ENCODE measurements at regions not wholly inside any gene's neighbourhood (a gene's known extent, or its start where the extent isn't known, plus 50 kb on each side); places are given as distances from the start of the nearest gene placed in this dataset.

GRCh38 chr10:44857363-44858016, 53.6 kb upstream of the TMEM72 start:
- DNase-seq: peak; percentile 60

DNA sequence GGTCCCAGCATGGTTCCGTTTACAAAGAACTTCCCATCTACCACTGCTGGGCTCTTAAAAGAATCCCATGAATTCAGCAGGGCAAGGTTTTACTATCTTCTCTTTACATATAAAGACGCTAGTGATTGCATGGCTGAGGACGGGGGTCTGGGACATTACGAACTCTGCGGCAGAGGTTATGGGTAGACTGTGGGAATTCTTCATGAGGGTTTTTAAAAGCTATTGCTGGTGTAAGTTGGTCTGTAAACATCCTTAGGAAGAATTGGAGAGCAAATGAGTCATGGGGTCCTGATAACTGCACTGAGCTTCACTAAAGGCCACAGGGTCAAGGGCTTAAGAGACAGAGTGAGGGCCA, 53.1 kb upstream of the TMEM72 start:
- DNase-seq: no peak

DNA sequence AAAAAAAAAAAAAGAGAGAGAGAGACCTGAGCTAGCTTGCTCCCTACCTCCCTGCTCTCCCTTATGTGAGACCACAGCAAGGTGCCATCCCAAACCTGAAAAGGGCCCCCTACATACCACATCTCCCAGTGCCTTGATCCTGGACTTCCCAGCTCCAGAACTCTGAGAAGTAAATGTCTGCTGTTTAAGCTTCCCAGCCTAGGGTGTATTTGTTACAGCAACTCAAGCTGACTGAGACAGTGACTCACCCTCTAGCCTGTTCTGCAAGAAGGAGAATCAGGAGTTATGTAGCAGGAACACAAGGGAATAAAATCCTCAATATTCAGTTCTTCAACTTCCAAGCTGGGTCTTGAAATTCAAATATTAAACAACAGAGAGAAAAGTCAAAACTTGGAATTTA, 52.1 kb upstream of the TMEM72 start:
- no peak for DNase-seq

DNA sequence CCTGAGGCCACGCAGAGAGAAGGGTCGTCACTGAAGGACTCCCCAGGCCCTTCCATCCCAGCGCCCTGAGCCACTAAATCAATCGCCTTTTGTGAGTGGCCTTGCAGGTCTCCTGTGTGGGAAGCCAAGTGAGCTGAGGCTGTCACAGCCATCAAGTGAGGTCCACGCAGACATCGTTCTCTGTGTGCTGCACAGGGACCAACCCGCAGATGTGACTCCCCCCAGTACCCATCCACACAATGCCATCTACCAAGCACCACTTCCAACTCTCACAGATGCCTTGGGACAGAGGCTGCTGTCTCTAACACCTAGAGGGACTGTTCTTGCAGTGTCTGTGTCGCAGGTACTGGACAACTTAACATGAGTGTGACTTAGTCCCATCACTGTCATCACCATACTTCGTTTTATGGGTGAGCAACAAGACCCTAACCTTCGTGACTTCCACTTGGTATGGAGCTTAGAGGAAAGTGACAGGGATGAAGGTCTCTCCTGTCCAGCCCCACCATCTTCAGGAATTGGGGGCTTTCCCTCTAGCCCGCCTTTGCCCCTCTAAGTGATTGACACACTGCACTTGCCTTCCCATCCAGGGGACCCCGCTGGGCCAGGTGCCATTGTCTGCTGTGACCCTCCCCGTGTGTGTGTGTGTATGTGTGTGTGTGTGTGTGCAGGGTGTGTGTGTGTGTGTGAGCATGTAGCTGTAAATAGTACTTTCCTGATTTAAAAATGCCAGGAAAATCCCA, 51.4 kb upstream of the TMEM72 start:
- no peak for DNase-seq

DNA sequence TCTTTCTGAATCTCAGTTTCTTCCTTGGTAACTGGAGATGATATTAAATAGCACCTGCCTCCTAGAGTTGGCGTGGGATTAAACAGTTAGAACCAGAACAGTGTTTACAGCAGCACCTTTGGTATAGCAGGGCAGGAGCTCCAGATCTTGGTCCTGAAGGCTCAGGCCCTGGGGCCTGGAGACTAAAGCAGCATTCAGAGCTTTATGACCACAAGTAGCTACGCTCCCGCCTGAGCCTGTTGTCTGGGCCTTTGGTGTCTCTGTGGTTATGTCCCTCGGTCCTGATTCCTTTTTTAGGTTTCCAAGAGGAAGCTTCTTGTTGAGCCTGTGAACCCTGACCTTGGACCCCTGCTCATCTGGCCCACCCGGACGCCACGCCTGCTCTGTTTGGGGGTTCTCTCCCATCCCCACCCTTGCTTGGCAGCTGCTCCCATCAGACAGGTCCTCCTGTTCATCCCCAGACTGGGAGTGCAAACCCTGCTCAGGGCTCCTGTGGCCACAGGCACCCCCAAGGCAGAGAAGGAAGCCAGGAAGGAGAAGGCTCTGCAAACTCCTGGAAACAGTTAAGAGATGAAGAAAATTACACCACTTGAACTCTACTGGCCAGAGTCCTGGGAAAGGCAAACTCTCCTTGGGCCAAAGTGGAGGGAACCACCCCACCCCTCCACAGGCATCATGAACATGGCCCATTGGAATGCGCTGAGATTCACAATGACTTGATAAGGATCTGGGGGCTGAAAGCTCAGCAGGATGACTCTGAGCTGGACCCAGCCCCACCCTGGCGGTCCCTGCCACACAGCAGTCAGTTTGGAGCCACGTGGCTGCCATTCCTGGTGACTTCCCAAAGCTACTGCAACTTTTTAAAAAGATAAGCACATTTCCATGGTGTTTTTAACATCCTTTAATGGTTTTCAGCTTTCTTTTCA, 50.1 kb upstream of the TMEM72 start:
- no peak for DNase-seq
